H1 (cell line): ENCODE measurements at regions not wholly inside any gene's neighbourhood (a gene's known extent, or its start where the extent isn't known, plus 50 kb on each side); places are given as distances from the start of the nearest gene placed in this dataset.

Experiments
- CTCF ChIA-PET: fragments of 300-600 bp; sonication (Branson Sonifier 250); formaldehyde crosslinking; loops from one replicate; lab custom pipeline; 2021; ENCODE audit not compliant: partially characterized antibody; lab: Charles Lee
- POLR2A ChIA-PET: fragments of 300-600 bp; sonication (Branson Sonifier 250); formaldehyde crosslinking; loops from one replicate; lab custom pipeline; 2021; ENCODE audit warnings: inconsistent platforms; ENCODE audit not compliant: partially characterized antibody; lab: Charles Lee
- DNase-seq, 2 experiments: peaks; one replicate each; pipeline versions ENCODE4 v3.0.0 to v3.0.0-alpha.2; 2010 to 2022; ENCODE audit warnings: low spot score in 2 of 2, low read depth in 1 of 2, mixed read lengths in 1 of 2
- FAIRE-seq: peaks from 2 replicates; lab custom pipeline; 2011; peaks lifted over from hg19 to GRCh38; lab: Jason Lieb, UNC
- H2AFZ ChIP-seq: 2 replicates; pipeline ENCODE4 v1.8.1; 2012; ENCODE audit warnings: low read length, inconsistent platforms
- H2AK5ac ChIP-seq: 2 replicates; pipeline ENCODE4 v1.6.1; 2013; ENCODE audit warnings: low read depth, low read length
- H2BK120ac ChIP-seq: replicated peaks from 2 replicates; pipeline ENCODE3; 2013; ENCODE audit warnings: low read depth, low read length, inconsistent platforms
- H2BK12ac ChIP-seq: 2 replicates; pipeline ENCODE4 v1.6.1; 2013; ENCODE audit warnings: low read depth, low read length
- H2BK15ac ChIP-seq: 2 replicates; pipeline ENCODE4 v1.6.1; 2013; ENCODE audit warnings: low read length
- H2BK20ac ChIP-seq: 2 replicates; pipeline ENCODE4 v1.6.1; 2013; ENCODE audit warnings: low read length
- H2BK5ac ChIP-seq: 2 replicates; pipeline ENCODE4 v1.6.1; 2013; ENCODE audit warnings: low read depth, low read length
- H3K14ac ChIP-seq: 2 replicates; pipeline ENCODE4 v1.6.1; 2013; ENCODE audit warnings: inconsistent platforms; ENCODE audit not compliant: insufficient read length
- H3K18ac ChIP-seq: 2 replicates; pipeline ENCODE4 v1.6.1; 2013; ENCODE audit warnings: low read length; ENCODE audit errors: extremely low read depth
- H3K23ac ChIP-seq: 2 replicates; pipeline ENCODE4 v1.6.1; 2013; ENCODE audit warnings: inconsistent platforms; ENCODE audit not compliant: insufficient read length
- H3K23me2 ChIP-seq: 2 replicates; pipeline ENCODE4 v1.6.1; 2013; ENCODE audit warnings: low read depth, low read length
- H3K27ac ChIP-seq: 2 replicates; pipeline ENCODE4 v1.6.1; 2011; ENCODE audit warnings: low read depth, low read length, inconsistent platforms
- H3K27me3 ChIP-seq, 4 experiments: replicated peaks in 1 of 4; 1 replicate in 1 of 4; 2 replicates in 3 of 4; pipeline versions ENCODE4 v1.6.1 to v1.8.1; 2011 to 2013; ENCODE audit warnings: low read length in 3 of 4, mild to moderate bottlenecking in 3 of 4, inconsistent platforms in 2 of 4, mixed read lengths in 2 of 4, moderate library complexity in 1 of 4; ENCODE audit not compliant: control insufficient read depth in 3 of 4, insufficient read depth in 3 of 4; ENCODE audit errors: extremely low read depth in 1 of 4
- H3K36me3 ChIP-seq, 4 experiments: 2 replicates each; pipeline versions ENCODE4 v1.6.1 to v1.8.1; 2011 to 2013; ENCODE audit warnings: mild to moderate bottlenecking in 4 of 4, low read length in 3 of 4, moderate library complexity in 2 of 4, control low read depth in 1 of 4, inconsistent platforms in 1 of 4; ENCODE audit not compliant: insufficient read depth in 4 of 4, control insufficient read depth in 2 of 4
- H3K4ac ChIP-seq: replicated peaks from 2 replicates; pipeline ENCODE3; 2013; ENCODE audit warnings: low read length, low read depth, mixed read lengths, inconsistent platforms; ENCODE audit not compliant: insufficient read length
- H3K4me1 ChIP-seq, 4 experiments: replicated peaks in 1 of 4; 1 replicate in 1 of 4; 2 replicates in 3 of 4; pipeline versions ENCODE4 v1.6.1 to v1.8.1; 2011 to 2013; ENCODE audit warnings: low read length in 3 of 4, inconsistent platforms in 2 of 4, mixed read lengths in 1 of 4; ENCODE audit not compliant: insufficient read depth in 4 of 4, control insufficient read depth in 3 of 4
- H3K4me2 ChIP-seq, 2 experiments: 2 replicates each; pipeline versions ENCODE4 v1.6.1 to v1.8.1; 2011 to 2013; ENCODE audit warnings: low read depth in 2 of 2, low read length in 2 of 2, control low read depth in 1 of 2, inconsistent platforms in 1 of 2, mild to moderate bottlenecking in 1 of 2; ENCODE audit not compliant: insufficient read depth in 1 of 2
- H3K4me3 ChIP-seq, 4 experiments: fragments of 200-600, 300-600 bp in 1 of 4; sonication (generic), shearing (Covaris generic), sonication (Bioruptor Twin) in 1 of 4; 2 replicates each; pipeline versions ENCODE4 v1.5.1 to v1.8.1; 2011 to 2016; ENCODE audit warnings: low read length in 4 of 4, low read depth in 3 of 4, control low read depth in 2 of 4, inconsistent platforms in 2 of 4, mild to moderate bottlenecking in 2 of 4, mixed read lengths in 1 of 4, moderate library complexity in 1 of 4; ENCODE audit not compliant: insufficient read depth in 2 of 4; ENCODE audit errors: extremely low read depth in 1 of 4
- H3K56ac ChIP-seq: replicated peaks from 2 replicates; pipeline ENCODE3; 2013; ENCODE audit warnings: low read depth, mild to moderate bottlenecking, mixed read lengths, low read length, inconsistent platforms; ENCODE audit not compliant: insufficient read length
- H3K79me1 ChIP-seq: 2 replicates; pipeline ENCODE4 v1.6.1; 2013; ENCODE audit warnings: low read depth, low read length, control low read depth
- H3K79me2 ChIP-seq, 2 experiments: 2 replicates each; pipeline versions ENCODE4 v1.6.1 to v1.8.1; 2012 to 2013; ENCODE audit warnings: low read length in 2 of 2, mild to moderate bottlenecking in 2 of 2, inconsistent platforms in 1 of 2; ENCODE audit not compliant: insufficient read depth in 2 of 2, control insufficient read depth in 1 of 2
- H3K9ac ChIP-seq, 4 experiments: replicated peaks in 1 of 4; 1 replicate in 1 of 4; 2 replicates in 3 of 4; pipeline versions ENCODE4 v1.6.1 to v1.8.1; 2011 to 2013; ENCODE audit warnings: low read depth in 3 of 4, low read length in 3 of 4, control low read depth in 2 of 4, mild to moderate bottlenecking in 2 of 4, moderate library complexity in 2 of 4, inconsistent platforms in 1 of 4; ENCODE audit errors: extremely low read depth in 1 of 4
- H3K9me3 ChIP-seq, 2 experiments: 2 replicates each; pipeline versions ENCODE4 v1.6.1 to v1.8.1; 2012 to 2013; ENCODE audit warnings: mild to moderate bottlenecking in 2 of 2, moderate library complexity in 2 of 2, control low read depth in 1 of 2, inconsistent platforms in 1 of 2, low read depth in 1 of 2, low read length in 1 of 2, mixed read lengths in 1 of 2; ENCODE audit not compliant: insufficient read depth in 2 of 2
- H4K20me1 ChIP-seq, 2 experiments: replicated peaks in 1 of 2; 2 replicates each; pipeline versions ENCODE3 to v1.8.1; 2011 to 2013; ENCODE audit warnings: inconsistent platforms in 2 of 2, low read length in 2 of 2, mild to moderate bottlenecking in 1 of 2; ENCODE audit not compliant: insufficient read depth in 2 of 2, control insufficient read depth in 1 of 2
- H4K5ac ChIP-seq: 2 replicates; pipeline ENCODE4 v1.6.1; 2013; ENCODE audit warnings: low read length, low read depth, mixed read lengths, inconsistent platforms; ENCODE audit not compliant: insufficient read length
- H4K8ac ChIP-seq: 2 replicates; pipeline ENCODE4 v1.8.0; 2013; ENCODE audit warnings: mild to moderate bottlenecking, moderate library complexity, low read length, inconsistent platforms; ENCODE audit not compliant: insufficient read depth; ENCODE audit errors: extremely low read depth
- H4K91ac ChIP-seq: replicated peaks from 2 replicates; pipeline ENCODE3; 2013; ENCODE audit warnings: low read length, mixed read lengths, inconsistent platforms; ENCODE audit not compliant: insufficient read length
- CEBPB ChIP-seq: IDR thresholded peaks from 2 replicates; pipeline ENCODE4 v1.6.1; 2012; ENCODE audit warnings: low read depth, low read length
- EP300 ChIP-seq, 2 experiments: IDR thresholded peaks; 1 replicate in 1 of 2; 2 replicates in 1 of 2; pipeline ENCODE4 v1.6.1; 2011 to 2012; ENCODE audit warnings: low read depth in 2 of 2, low read length in 2 of 2, mild to moderate bottlenecking in 2 of 2, borderline replicate concordance in 1 of 2, inconsistent platforms in 1 of 2, moderate library complexity in 1 of 2
- EZH2 ChIP-seq: fragments of 200-600 bp; sonication (generic); IDR thresholded peaks from 2 replicates; pipeline ENCODE4 v1.7.1; 2012; ENCODE audit warnings: low read depth, mild to moderate bottlenecking, moderate library complexity, low read length, inconsistent platforms; ENCODE audit not compliant: severe bottlenecking
- GABPA ChIP-seq: IDR thresholded peaks from 2 replicates; pipeline ENCODE4 v1.6.1; 2011; ENCODE audit warnings: mild to moderate bottlenecking, low read length, moderate library complexity, borderline replicate concordance; ENCODE audit not compliant: insufficient read depth
- NANOG ChIP-seq: IDR thresholded peaks from 2 replicates; pipeline ENCODE4 v1.6.1; 2011; ENCODE audit warnings: low read length, low read depth, mild to moderate bottlenecking, inconsistent platforms; ENCODE audit not compliant: insufficient read depth, poor library complexity, severe bottlenecking
- WGBS, 2 experiments: shearing (Covaris generic) in 1 of 2; methylation state at CpG; one replicate each; pipeline versions ENCODE4 v1.1.6 to v1.1.7; 2013 to 2015; ENCODE audit warnings: low lambda C conversion rate in 2 of 2, mixed read lengths in 2 of 2, inconsistent platforms in 1 of 2, low coverage in 1 of 2, missing lambda C conversion rate in 1 of 2; ENCODE audit not compliant: insufficient replicate concordance in 2 of 2, insufficient coverage in 1 of 2, insufficient read length in 1 of 2; ENCODE audit errors: extremely low coverage in 1 of 2, missing lambda C conversion rate in 1 of 2; 5-methylcytosine and 5-hydroxymethylcytosine counted together
- TF ChIP-seq, protein P1 (sequence below): IDR thresholded peaks from 2 replicates; pipeline ENCODE4 v1.6.1; 2011; ENCODE audit warnings: low read length, improper control_type of control experiment
- TF ChIP-seq, protein P2 (sequence below): IDR thresholded peaks from 2 replicates; pipeline ENCODE4 v1.6.1; 2012; ENCODE audit warnings: inconsistent platforms

DNA sequence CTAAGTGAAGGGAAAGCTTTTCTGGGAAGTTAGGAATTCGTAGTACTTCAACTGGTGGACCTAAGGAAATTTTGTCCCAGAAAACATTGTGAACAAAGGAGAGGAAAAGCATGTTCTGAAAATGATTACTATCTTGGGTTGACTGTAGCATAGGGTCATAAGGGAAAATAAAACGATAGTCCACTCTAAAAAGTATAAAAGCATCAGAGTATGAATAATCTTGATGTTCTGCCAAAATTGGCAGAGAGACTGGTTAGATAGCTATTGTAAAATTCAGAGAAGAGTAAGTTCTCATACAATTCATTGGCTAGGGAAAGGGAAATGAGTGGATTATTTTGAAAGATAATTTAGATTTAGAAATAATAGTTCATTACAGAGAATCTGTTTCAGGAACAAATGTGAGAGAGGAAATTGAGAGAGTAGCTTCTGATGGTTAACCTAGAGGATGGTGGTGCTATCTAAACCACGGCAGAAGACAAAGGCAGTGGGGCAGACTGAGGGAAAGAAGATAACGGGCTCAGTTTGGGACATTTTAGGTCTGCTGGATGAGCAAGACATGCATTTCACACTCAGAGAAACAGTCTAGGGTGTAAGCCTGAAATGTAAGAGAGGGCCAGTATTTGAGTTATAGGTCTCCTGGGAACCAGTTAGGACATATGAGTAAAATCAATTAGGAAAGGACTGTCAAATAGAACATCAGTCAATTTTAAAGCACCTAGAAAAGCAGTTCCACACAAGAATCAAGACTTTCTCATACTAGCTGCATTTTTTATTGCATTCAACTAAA, 799.3 kb upstream of the CXADR start:
- H3K23ac ChIP-seq = no peak overlapping the region
- H4K5ac ChIP-seq = no peak overlapping the region
- H4K8ac ChIP-seq = no peak overlapping the region
- no peak overlapping the region for H2AFZ ChIP-seq
- H3K4me2 ChIP-seq = no peak overlapping the region
- no peak overlapping the region for H3K56ac ChIP-seq
- no peaks in the 10 kb centered on the region for H4K20me1 ChIP-seq
- H3K4ac ChIP-seq = no peak overlapping the region
- no peak for DNase-seq
- no peak overlapping the region for H2BK20ac ChIP-seq
- H3K23me2 ChIP-seq = no peaks in the 10 kb centered on the region
- TF ChIP-seq NANOG = no peak
- TF ChIP-seq, protein P1, sequence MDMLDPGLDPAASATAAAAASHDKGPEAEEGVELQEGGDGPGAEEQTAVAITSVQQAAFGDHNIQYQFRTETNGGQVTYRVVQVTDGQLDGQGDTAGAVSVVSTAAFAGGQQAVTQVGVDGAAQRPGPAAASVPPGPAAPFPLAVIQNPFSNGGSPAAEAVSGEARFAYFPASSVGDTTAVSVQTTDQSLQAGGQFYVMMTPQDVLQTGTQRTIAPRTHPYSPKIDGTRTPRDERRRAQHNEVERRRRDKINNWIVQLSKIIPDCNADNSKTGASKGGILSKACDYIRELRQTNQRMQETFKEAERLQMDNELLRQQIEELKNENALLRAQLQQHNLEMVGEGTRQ = no peak
- no peak for TF ChIP-seq CEBPB
- TF ChIP-seq EZH2 = no peak
- TF ChIP-seq, protein P2, sequence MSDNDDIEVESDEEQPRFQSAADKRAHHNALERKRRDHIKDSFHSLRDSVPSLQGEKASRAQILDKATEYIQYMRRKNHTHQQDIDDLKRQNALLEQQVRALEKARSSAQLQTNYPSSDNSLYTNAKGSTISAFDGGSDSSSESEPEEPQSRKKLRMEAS = no peak
- TF ChIP-seq EP300 (IDR thresholded peaks at IDR 0.05; ENCODE audit: borderline replicate concordance in 1 of 2, low read depth in 2 of 2, low read length in 2 of 2) = no peak
- TF ChIP-seq GABPA = no peak
- H3K36me3 ChIP-seq = no peaks in the 10 kb centered on the region
- 90% methylated on average over 4 of the region's 4 CpGs; no CpG with 5 or more reads in 1 of the 2 experiments for WGBS, 2 experiments
- no peak overlapping the region for H3K27ac ChIP-seq
- H3K14ac ChIP-seq = no peak overlapping the region
- H2BK12ac ChIP-seq = no peak overlapping the region
- H3K4me3 ChIP-seq = no peak overlapping the region
- no peaks in the 10 kb centered on the region for H3K79me2 ChIP-seq
- no peak overlapping the region for H2AK5ac ChIP-seq
- POLR2A ChIA-PET = no interaction called here
- H3K9me3 ChIP-seq = 0 out of 4 replicates have a peak, but pooled peaks cover 0 to 9% of the 10 kb centered on the region in 2 experiments
- no peak for FAIRE-seq
- H2BK5ac ChIP-seq = no peak overlapping the region
- no peak overlapping the region for H2BK120ac ChIP-seq
- no peak overlapping the region for H2BK15ac ChIP-seq
- H4K91ac ChIP-seq = no peak overlapping the region
- no peaks in the 10 kb centered on the region for H3K4me1 ChIP-seq
- H3K27me3 ChIP-seq = no peaks in the 10 kb centered on the region
- H3K79me1 ChIP-seq = no peaks in the 10 kb centered on the region
- no peak overlapping the region for H3K18ac ChIP-seq
- CTCF ChIA-PET = interaction anchor here (1.0 kb wide), 1 partner anchor 9 kb away, joined by 3 read pairs; no protein-coding TSS in a partner anchor
- no peak overlapping the region for H3K9ac ChIP-seq
